ENCODE measurements at regions not wholly inside any gene's neighbourhood (a gene's known extent, or its start where the extent isn't known, plus 50 kb on each side); places are given as distances from the start of the nearest gene placed in this dataset.

GRCh38 chr7:10476642-10477041 lies 497.0 kb upstream of the PHF14 start:
- TF ChIP-seq NFIC (IDR thresholded peaks at IDR 0.05) (no peak), REST (IDR thresholded peaks at IDR 0.05; ENCODE audit: low read depth) (no peak), TEAD4 (IDR thresholded peaks at IDR 0.05) (no peak), EGR1 (IDR thresholded peaks at IDR 0.05) (no peak), USF1 (IDR thresholded peaks at IDR 0.05) (no peak), CEBPB (IDR thresholded peaks at IDR 0.05) (no peak), EP300 (IDR thresholded peaks at IDR 0.05; ENCODE audit: borderline replicate concordance) (no peak), YY1 (IDR thresholded peaks at IDR 0.05; ENCODE audit: low read depth) (no peak), FOXM1 (IDR thresholded peaks at IDR 0.05; ENCODE audit: borderline replicate concordance, low read depth) (no peak), MAX (IDR thresholded peaks at IDR 0.05) (no peak), TAF1 (IDR thresholded peaks at IDR 0.05; ENCODE audit: low read depth) (no peak), RAD21 (IDR thresholded peaks at IDR 0.05; ENCODE audit: low read depth) (no peak), CREB1 (IDR thresholded peaks at IDR 0.05; ENCODE audit: low read depth) (no peak), ZBTB7A (IDR thresholded peaks at IDR 0.05; ENCODE audit: low read depth) (no peak), TCF12 (IDR thresholded peaks at IDR 0.05; ENCODE audit: low read depth) (no peak)

- TF ChIP-seq TEAD4 (IDR thresholded peaks at IDR 0.05), result no peak
- TF ChIP-seq FOXM1 (IDR thresholded peaks at IDR 0.05; ENCODE audit: borderline replicate concordance, low read depth), result no peak
- TF ChIP-seq REST (IDR thresholded peaks at IDR 0.05; ENCODE audit: low read depth), result no peak
- no peak for TF ChIP-seq CEBPB (IDR thresholded peaks at IDR 0.05)
- no peak for TF ChIP-seq MAX (IDR thresholded peaks at IDR 0.05)
- no peak for TF ChIP-seq CREB1 (IDR thresholded peaks at IDR 0.05; ENCODE audit: low read depth)
- TF ChIP-seq EGR1 (IDR thresholded peaks at IDR 0.05), result no peak
- no peak for TF ChIP-seq USF1 (IDR thresholded peaks at IDR 0.05)
- no peak for TF ChIP-seq YY1 (IDR thresholded peaks at IDR 0.05; ENCODE audit: low read depth)
- no peak for TF ChIP-seq NFIC (IDR thresholded peaks at IDR 0.05)
- TF ChIP-seq EP300 (IDR thresholded peaks at IDR 0.05; ENCODE audit: borderline replicate concordance), result no peak
- no peak for TF ChIP-seq ZBTB7A (IDR thresholded peaks at IDR 0.05; ENCODE audit: low read depth)
- no peak for TF ChIP-seq TAF1 (IDR thresholded peaks at IDR 0.05; ENCODE audit: low read depth)
- no peak for TF ChIP-seq TCF12 (IDR thresholded peaks at IDR 0.05; ENCODE audit: low read depth)
- TF ChIP-seq RAD21 (IDR thresholded peaks at IDR 0.05; ENCODE audit: low read depth), result no peak
Observed at GRCh38 chr7:10483671-10484070, 490.0 kb upstream of the PHF14 start.

- TF ChIP-seq ZBTB7A (IDR thresholded peaks at IDR 0.05; ENCODE audit: low read depth) (no peak), USF1 (IDR thresholded peaks at IDR 0.05) (no peak), NFIC (IDR thresholded peaks at IDR 0.05) (no peak), EGR1 (IDR thresholded peaks at IDR 0.05) (no peak), RAD21 (IDR thresholded peaks at IDR 0.05; ENCODE audit: low read depth) (no peak), YY1 (IDR thresholded peaks at IDR 0.05; ENCODE audit: low read depth) (no peak)
Observed at GRCh38 chr7:10484767-10485166, 488.9 kb upstream of the PHF14 start.

GRCh38 chr7:10507032-10507431 lies 466.6 kb upstream of the PHF14 start:
- TF ChIP-seq CEBPB (IDR thresholded peaks at IDR 0.05), result no peak

- no peak for TF ChIP-seq MAX (IDR thresholded peaks at IDR 0.05)
Observed at GRCh38 chr7:10521306-10521705, 452.4 kb upstream of the PHF14 start.

GRCh38 chr7:10536561-10536960 lies 437.1 kb upstream of the PHF14 start:
- TF ChIP-seq YY1 (IDR thresholded peaks at IDR 0.05; ENCODE audit: low read depth) (no peak), TEAD4 (IDR thresholded peaks at IDR 0.05) (no peak), USF1 (IDR thresholded peaks at IDR 0.05) (no peak), TCF12 (IDR thresholded peaks at IDR 0.05; ENCODE audit: low read depth) (no peak), FOXM1 (IDR thresholded peaks at IDR 0.05; ENCODE audit: borderline replicate concordance, low read depth) (no peak), TAF1 (IDR thresholded peaks at IDR 0.05; ENCODE audit: low read depth) (no peak), CEBPB (IDR thresholded peaks at IDR 0.05) (no peak), RAD21 (IDR thresholded peaks at IDR 0.05; ENCODE audit: low read depth) (no peak), CREB1 (IDR thresholded peaks at IDR 0.05; ENCODE audit: low read depth) (no peak), NFIC (IDR thresholded peaks at IDR 0.05) (no peak)

All from Ishikawa (cell line).